OCI-LY1 (cell line): ENCODE measurements at regions not wholly inside any gene's neighbourhood (a gene's known extent, or its start where the extent isn't known, plus 50 kb on each side); places are given as distances from the start of the nearest gene placed in this dataset.

Source experiments
- EZH2 ChIP-seq: fragments of 200-600 bp; sonication (generic), shearing (Covaris generic); IDR thresholded peaks from 2 replicates; pipeline ENCODE4 v1.8.0; 2017; ENCODE audit warnings: borderline replicate concordance, mixed run types, mild to moderate bottlenecking, antibody characterized with exemption, low read length, moderate library complexity, mixed read lengths
- TF ChIP-seq, protein P1 (sequence below): fragments of 200-600 bp; sonication (generic), shearing (Covaris generic); IDR thresholded peaks from 2 replicates; pipeline ENCODE4 v1.5.1; 2017; ENCODE audit warnings: mild to moderate bottlenecking, antibody characterized with exemption, low read length, moderate library complexity, mixed read lengths

GRCh38 chr2:186195696-186196095 lies 290.4 kb upstream of the ZC3H15 start:
- TF ChIP-seq, protein P1, sequence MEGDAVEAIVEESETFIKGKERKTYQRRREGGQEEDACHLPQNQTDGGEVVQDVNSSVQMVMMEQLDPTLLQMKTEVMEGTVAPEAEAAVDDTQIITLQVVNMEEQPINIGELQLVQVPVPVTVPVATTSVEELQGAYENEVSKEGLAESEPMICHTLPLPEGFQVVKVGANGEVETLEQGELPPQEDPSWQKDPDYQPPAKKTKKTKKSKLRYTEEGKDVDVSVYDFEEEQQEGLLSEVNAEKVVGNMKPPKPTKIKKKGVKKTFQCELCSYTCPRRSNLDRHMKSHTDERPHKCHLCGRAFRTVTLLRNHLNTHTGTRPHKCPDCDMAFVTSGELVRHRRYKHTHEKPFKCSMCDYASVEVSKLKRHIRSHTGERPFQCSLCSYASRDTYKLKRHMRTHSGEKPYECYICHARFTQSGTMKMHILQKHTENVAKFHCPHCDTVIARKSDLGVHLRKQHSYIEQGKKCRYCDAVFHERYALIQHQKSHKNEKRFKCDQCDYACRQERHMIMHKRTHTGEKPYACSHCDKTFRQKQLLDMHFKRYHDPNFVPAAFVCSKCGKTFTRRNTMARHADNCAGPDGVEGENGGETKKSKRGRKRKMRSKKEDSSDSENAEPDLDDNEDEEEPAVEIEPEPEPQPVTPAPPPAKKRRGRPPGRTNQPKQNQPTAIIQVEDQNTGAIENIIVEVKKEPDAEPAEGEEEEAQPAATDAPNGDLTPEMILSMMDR: no peak
- no peak for TF ChIP-seq EZH2
